ENCODE measurements at regions not wholly inside any gene's neighbourhood (a gene's known extent, or its start where the extent isn't known, plus 50 kb on each side); places are given as distances from the start of the nearest gene placed in this dataset.

DNA sequence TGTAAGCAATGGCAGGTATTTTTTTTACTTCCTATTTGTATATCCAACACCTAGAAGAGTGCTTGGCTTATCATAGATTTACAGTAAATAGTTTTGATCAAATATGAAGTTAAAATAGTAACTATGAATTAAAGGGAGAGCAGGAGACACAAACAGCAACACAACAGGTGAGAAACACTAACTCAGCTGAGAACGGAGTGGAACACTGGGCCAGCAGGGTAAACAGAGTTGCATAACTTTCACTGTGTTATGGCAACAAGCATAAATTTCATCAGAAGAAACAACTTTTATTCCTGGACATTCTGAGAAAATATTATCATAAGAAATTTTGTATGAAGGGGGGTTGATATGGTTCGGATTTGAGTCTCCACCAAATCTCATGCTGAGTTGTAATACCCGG is 52.2 kb upstream of the SMIM30 start:
- WGBS (ENCODE audit: insufficient coverage, low coverage, low lambda C conversion rate, missing lambda C conversion rate), result 49% methylated on average over 3 of the region's 3 CpGs
- Histone ChIP-seq H3K4me3 (no peak overlapping the region), H3K27ac (no peak overlapping the region), H3K27me3 (no peaks in the 10 kb centered on the region), H3K36me3 (no peaks in the 10 kb centered on the region), H3K9me3 (no peaks in the 10 kb centered on the region), H3K4me1 (no peaks in the 10 kb centered on the region)
- DNase-seq (no peak), ATAC-seq (peak in 3 of 4 donors; percentile 44 to 70 (median 46))
- intact Hi-C loops (cut with DNase I), result no loop called here
- no peak for TF ChIP-seq POLR2A (IDR thresholded peaks at IDR 0.05)
- TF ChIP-seq, protein P1, sequence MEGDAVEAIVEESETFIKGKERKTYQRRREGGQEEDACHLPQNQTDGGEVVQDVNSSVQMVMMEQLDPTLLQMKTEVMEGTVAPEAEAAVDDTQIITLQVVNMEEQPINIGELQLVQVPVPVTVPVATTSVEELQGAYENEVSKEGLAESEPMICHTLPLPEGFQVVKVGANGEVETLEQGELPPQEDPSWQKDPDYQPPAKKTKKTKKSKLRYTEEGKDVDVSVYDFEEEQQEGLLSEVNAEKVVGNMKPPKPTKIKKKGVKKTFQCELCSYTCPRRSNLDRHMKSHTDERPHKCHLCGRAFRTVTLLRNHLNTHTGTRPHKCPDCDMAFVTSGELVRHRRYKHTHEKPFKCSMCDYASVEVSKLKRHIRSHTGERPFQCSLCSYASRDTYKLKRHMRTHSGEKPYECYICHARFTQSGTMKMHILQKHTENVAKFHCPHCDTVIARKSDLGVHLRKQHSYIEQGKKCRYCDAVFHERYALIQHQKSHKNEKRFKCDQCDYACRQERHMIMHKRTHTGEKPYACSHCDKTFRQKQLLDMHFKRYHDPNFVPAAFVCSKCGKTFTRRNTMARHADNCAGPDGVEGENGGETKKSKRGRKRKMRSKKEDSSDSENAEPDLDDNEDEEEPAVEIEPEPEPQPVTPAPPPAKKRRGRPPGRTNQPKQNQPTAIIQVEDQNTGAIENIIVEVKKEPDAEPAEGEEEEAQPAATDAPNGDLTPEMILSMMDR (IDR thresholded peaks at IDR 0.05), result no peak
